Calu3 (cell line): ENCODE measurements at regions not wholly inside any gene's neighbourhood (a gene's known extent, or its start where the extent isn't known, plus 50 kb on each side); places are given as distances from the start of the nearest gene placed in this dataset.

Experiments
- BruUV-seq: library from RNA; stranded (reverse); fragments of 400-500 nt; replicated peaks from 2 replicates; lab custom pipeline; 2021; lab: Mats Ljungman, UMichigan
- CTCF ChIA-PET: fragments of 300-600 bp; sonication (Branson Sonifier 250); formaldehyde crosslinking; loops from one replicate; lab custom pipeline; 2022; ENCODE audit warnings: antibody characterized with exemption; lab: Charles Lee
- DNase-seq: peaks from one replicate; pipeline ENCODE4 v3.0.0; 2022
- H3K27ac Mint-ChIP-seq: one replicate; pipeline ENCODE4 v1.8.0; 2022; ENCODE audit warnings: mixed read lengths; ENCODE audit not compliant: unreplicated experiment
- H3K27me3 Mint-ChIP-seq: one replicate; pipeline ENCODE4 v1.8.0; 2022; ENCODE audit warnings: mixed read lengths; ENCODE audit not compliant: unreplicated experiment
- H3K36me3 Mint-ChIP-seq: one replicate; pipeline ENCODE4 v1.8.0; 2022; ENCODE audit warnings: mild to moderate bottlenecking, moderate library complexity, mixed read lengths; ENCODE audit not compliant: insufficient read depth, unreplicated experiment
- H3K4me1 Mint-ChIP-seq: one replicate; pipeline ENCODE4 v1.8.0; 2022; ENCODE audit warnings: mild to moderate bottlenecking, low read depth, mixed read lengths; ENCODE audit not compliant: unreplicated experiment
- H3K4me3 Mint-ChIP-seq: one replicate; pipeline ENCODE4 v1.8.0; 2022; ENCODE audit warnings: mild to moderate bottlenecking, low read depth, moderate library complexity, mixed read lengths; ENCODE audit not compliant: unreplicated experiment
- H3K9me3 Mint-ChIP-seq: one replicate; pipeline ENCODE4 v1.8.0; 2022; ENCODE audit warnings: low read depth, mixed read lengths; ENCODE audit not compliant: unreplicated experiment
- CTCF ChIP-seq: fragments of 200-600 bp; IDR thresholded peaks from one replicate; pipeline ENCODE4 v1.8.0; 2022; ENCODE audit warnings: antibody characterized with exemption; ENCODE audit not compliant: unreplicated experiment
- intact Hi-C: fragments of 100-400 bp; cut with micrococcal nuclease; formaldehyde crosslinking; loops from one replicate; pipeline ENCODE4 v1.10.0; 2022; ENCODE audit not compliant: unreplicated experiment

DNA sequence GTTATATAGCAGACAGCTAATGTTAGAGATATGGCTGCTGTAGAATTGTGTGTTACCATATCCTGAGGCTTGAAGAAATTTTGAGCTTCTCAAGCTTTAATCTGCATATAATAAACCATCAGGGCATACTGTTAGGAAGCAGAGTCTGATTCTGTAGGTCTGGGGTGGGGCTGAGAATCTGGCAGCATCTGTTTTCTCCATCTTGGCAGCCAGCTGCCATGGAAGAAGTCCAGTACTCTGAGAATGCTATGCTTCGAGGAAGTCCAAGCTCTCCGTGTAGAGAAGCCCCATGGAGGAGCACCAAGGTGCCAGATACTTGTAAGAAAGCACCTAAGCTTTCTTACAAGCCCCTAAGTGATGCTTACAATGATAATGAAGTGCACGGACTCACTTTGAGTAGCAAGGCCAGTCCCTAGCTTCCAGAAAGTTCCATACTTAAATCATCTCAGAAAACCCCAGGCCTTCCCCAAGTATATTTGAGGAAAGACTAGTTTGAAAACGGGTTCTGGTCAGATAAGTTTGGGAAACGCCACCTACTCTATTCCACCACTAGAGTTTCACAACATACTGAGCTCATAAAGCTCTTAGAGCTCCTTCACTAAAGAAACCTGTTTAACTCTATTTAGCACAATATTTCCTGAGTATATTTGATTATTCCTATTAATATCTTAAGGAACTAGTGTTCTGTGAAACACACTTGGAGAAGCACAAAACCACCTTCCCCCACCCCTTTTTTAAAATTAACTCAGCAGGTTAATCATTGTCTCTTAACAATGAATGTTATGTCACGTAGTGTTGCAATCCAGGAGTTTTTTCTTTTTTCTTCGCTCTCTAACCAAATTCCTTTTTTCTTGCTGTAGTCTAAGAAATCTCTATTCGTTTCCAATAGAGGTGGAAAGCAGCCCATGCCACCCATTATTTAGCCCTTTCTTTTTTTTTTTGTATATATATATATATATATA lies 59.9 kb upstream of the RASGRP1 start:
- CTCF ChIA-PET, result interaction anchor here (1.4 kb wide), 1 partner anchor 61 kb away, joined by 9 read pairs; the partner anchor contains the start of gene RASGRP1
- H3K4me1 Mint-ChIP-seq, result peaks cover 51% of the 10 kb centered on the region
- TF ChIP-seq CTCF, result no peak

GRCh38 chr15:38625886-38626285 lies 61.3 kb upstream of the RASGRP1 start:
- no peaks in the 10 kb centered on the region for H3K9me3 Mint-ChIP-seq
- H3K4me1 Mint-ChIP-seq, result peaks cover 51% of the 10 kb centered on the region
- no peak overlapping the region for H3K4me3 Mint-ChIP-seq
- intact Hi-C loops, result no loop called here
- no peaks in the 10 kb centered on the region for H3K36me3 Mint-ChIP-seq
- no TSS peak for BruUV-seq
- no peak for DNase-seq
- CTCF ChIA-PET, result interaction anchor here (0.8 kb wide), 1 partner anchor 62 kb away, joined by 3 read pairs; no protein-coding TSS in a partner anchor
- H3K27ac Mint-ChIP-seq, result no peak overlapping the region
- no peak for TF ChIP-seq CTCF
- no peaks in the 10 kb centered on the region for H3K27me3 Mint-ChIP-seq

More for the DNA sequence above, 59.9 kb upstream of the RASGRP1 start:
- Mint-ChIP-seq H3K27ac (no peak overlapping the region), H3K4me3 (no peak overlapping the region), H3K36me3 (no peaks in the 10 kb centered on the region), H3K27me3 (no peaks in the 10 kb centered on the region), H3K9me3 (no peaks in the 10 kb centered on the region)
- peak; percentile 7 for DNase-seq
- no TSS peak for BruUV-seq
- intact Hi-C loops, result loop anchor here (5.0 kb wide), 1 partner anchor 37 kb away; no protein-coding TSS in a partner anchor

- no peak for TF ChIP-seq CTCF
- intact Hi-C loops, result no loop called here
Measured at GRCh38 chr15:38626443-38627050, 61.9 kb upstream of the RASGRP1 start.

DNA sequence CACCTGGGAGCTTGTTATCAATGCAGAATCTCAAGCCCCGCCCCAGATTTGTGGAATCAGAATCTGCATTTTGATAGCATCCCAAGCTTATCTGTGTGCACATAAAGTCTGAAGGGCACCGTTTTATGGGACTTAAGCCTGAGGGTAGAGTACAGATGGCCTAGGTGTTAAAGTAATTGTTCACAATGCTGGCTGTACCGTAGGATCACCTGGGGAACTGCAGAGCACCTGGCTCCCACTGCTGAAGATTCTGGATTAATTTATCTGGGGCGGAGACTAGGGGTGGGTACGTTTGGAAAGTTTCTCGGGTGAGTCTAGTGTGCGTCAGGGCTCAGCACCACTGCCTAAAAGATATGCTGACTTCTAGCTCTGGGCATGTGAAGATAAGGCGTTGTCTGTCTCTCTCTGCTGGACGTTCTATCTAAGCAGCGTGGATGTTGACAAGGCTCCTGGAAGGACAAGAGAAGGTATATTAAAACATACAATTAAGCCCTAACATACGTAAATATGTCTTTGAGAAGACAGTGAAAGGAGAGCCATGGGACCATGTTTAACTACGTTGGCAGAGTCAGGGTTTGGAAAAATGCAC lies 63.2 kb upstream of the RASGRP1 start:
- H3K4me3 Mint-ChIP-seq, result no peak overlapping the region

More at GRCh38 chr15:38626443-38627050, 61.9 kb upstream of the RASGRP1 start:
- no peak for DNase-seq
- Mint-ChIP-seq H3K27ac (no peak overlapping the region), H3K36me3 (no peaks in the 10 kb centered on the region), H3K4me3 (no peak overlapping the region), H3K4me1 (peaks cover 45% of the 10 kb centered on the region), H3K27me3 (no peaks in the 10 kb centered on the region), H3K9me3 (no peaks in the 10 kb centered on the region)
- CTCF ChIA-PET, result interaction anchor here (0.8 to 1.6 kb wide), 2 partner anchors 62 to 63 kb away, joined by 3 to 9 read pairs; partner anchors contain the start of gene RASGRP1
- no TSS peak for BruUV-seq

More for the DNA sequence above, 63.2 kb upstream of the RASGRP1 start:
- no peak overlapping the region for H3K27ac Mint-ChIP-seq
- intact Hi-C loops, result no loop called here
- no TSS peak for BruUV-seq
- CTCF ChIA-PET, result interaction anchor here (1.6 kb wide), 1 partner anchor 64 kb away, joined by 9 read pairs; the partner anchor contains the start of gene RASGRP1
- no peak for DNase-seq
- peaks cover 34% of the 10 kb centered on the region for H3K4me1 Mint-ChIP-seq
- TF ChIP-seq CTCF, result no peak
- no peaks in the 10 kb centered on the region for H3K27me3 Mint-ChIP-seq
- H3K9me3 Mint-ChIP-seq, result no peaks in the 10 kb centered on the region
- H3K36me3 Mint-ChIP-seq, result no peaks in the 10 kb centered on the region
